Nephron (organoid): ENCODE measurements at regions not wholly inside any gene's neighbourhood (a gene's known extent, or its start where the extent isn't known, plus 50 kb on each side); places are given as distances from the start of the nearest gene placed in this dataset.
A peak's percentile ranks its signal among the peaks of the same experiment; 100 is the strongest.

Source experiments
- H3K27ac Mint-ChIP-seq, 3 experiments: 2 replicates each; pipeline ENCODE4 v1.8.0; 2020; ENCODE audit warnings: mixed read lengths in 3 of 3, mild to moderate bottlenecking in 2 of 3, moderate library complexity in 1 of 3
- H3K27me3 Mint-ChIP-seq: 2 replicates; pipeline ENCODE4 v1.8.0; 2021; ENCODE audit warnings: low read depth, mild to moderate bottlenecking, moderate library complexity, mixed read lengths
- H3K36me3 Mint-ChIP-seq: 2 replicates; pipeline ENCODE4 v1.8.0; 2020; ENCODE audit warnings: low read depth, mixed read lengths
- H3K4me1 Mint-ChIP-seq: 2 replicates; pipeline ENCODE4 v1.8.0; 2020; ENCODE audit warnings: mixed read lengths
- H3K4me3 Mint-ChIP-seq, 3 experiments: 2 replicates each; pipeline ENCODE4 v1.8.0; 2020; ENCODE audit warnings: mild to moderate bottlenecking in 3 of 3, mixed read lengths in 3 of 3, moderate library complexity in 2 of 3
- H3K9me3 Mint-ChIP-seq: 2 replicates; pipeline ENCODE4 v1.8.0; 2020; ENCODE audit warnings: mixed read lengths
- TF ChIP-seq, protein P1 (sequence below), 3 experiments: fragments of 200-600 bp; sonication (generic); IDR thresholded peaks; one replicate each; pipeline ENCODE4 v1.5.0; 2021; ENCODE audit warnings: antibody characterized with exemption in 3 of 3; ENCODE audit not compliant: unreplicated experiment in 3 of 3

DNA sequence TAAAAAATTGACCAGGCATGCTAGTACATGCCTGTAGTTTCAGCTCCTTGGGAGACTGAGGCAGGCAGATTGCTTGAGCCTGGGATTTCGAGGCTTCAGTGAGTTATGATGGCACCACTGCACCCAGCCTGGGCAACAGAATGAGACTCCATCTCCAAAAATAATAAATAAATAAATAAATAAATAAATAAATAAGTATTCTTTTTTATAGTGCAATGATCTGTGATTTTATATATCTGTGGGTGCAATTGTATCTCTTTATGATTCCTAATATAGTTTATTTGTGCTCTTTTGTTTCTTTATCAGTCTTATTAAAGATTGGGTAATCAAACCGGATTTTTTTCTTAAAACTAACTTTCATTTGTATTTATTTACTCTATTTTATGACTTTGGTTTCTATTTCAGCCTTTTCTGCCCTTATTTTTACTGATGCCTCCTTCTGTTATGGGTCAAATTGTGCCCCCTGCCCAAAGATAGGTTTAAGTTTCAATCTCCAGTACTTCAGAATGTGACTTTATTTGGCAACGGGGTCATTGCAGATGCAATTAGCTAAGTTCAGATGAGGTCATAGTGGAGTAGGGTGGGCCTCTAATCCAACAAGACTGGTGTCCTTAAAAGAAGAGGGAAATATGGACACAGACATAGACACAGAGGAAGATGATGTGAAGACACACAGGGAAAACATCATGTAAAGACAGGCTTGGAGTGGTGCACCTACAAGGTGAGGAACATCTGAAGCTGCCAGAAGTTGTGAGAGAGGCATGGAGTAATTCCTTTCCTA lies 74.9 kb upstream of the CDC42BPA start:
- H3K4me1 Mint-ChIP-seq, result peaks cover 5% of the 10 kb centered on the region
- no peaks in the 10 kb centered on the region for H3K9me3 Mint-ChIP-seq
- TF ChIP-seq, protein P1, sequence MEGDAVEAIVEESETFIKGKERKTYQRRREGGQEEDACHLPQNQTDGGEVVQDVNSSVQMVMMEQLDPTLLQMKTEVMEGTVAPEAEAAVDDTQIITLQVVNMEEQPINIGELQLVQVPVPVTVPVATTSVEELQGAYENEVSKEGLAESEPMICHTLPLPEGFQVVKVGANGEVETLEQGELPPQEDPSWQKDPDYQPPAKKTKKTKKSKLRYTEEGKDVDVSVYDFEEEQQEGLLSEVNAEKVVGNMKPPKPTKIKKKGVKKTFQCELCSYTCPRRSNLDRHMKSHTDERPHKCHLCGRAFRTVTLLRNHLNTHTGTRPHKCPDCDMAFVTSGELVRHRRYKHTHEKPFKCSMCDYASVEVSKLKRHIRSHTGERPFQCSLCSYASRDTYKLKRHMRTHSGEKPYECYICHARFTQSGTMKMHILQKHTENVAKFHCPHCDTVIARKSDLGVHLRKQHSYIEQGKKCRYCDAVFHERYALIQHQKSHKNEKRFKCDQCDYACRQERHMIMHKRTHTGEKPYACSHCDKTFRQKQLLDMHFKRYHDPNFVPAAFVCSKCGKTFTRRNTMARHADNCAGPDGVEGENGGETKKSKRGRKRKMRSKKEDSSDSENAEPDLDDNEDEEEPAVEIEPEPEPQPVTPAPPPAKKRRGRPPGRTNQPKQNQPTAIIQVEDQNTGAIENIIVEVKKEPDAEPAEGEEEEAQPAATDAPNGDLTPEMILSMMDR (IDR thresholded peaks at IDR 0.05; ENCODE audit: unreplicated experiment in 3 of 3), result no peak
- no peak overlapping the region for H3K4me3 Mint-ChIP-seq
- H3K27ac Mint-ChIP-seq, result no peak overlapping the region
- H3K27me3 Mint-ChIP-seq, result no peaks in the 10 kb centered on the region
- H3K36me3 Mint-ChIP-seq, result no peaks in the 10 kb centered on the region

DNA sequence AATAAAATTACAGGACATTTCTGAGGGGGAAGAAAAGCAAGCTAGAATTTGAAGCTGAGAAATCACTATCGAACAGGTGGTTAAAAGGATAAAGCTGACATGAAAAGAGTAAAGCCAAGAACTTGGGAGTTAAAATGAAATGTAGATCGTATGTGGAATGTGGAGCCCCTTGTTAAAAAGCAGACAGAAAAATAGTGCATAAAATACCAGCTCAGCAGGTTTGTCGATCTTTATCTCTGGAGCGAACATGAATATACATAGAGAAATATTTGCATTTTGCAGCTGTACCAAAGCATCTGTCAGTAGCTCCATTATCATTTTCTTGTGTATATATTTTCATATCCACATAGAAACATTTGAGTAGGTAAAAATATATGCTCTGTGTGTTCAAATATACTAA lies 73.6 kb upstream of the CDC42BPA start:
- H3K4me3 Mint-ChIP-seq, result no peak overlapping the region
- peaks cover 2% of the 10 kb centered on the region for H3K9me3 Mint-ChIP-seq
- TF ChIP-seq, protein P1 (IDR thresholded peaks at IDR 0.05; ENCODE audit: unreplicated experiment in 3 of 3), result no peak
- peaks cover 5% of the 10 kb centered on the region for H3K4me1 Mint-ChIP-seq
- H3K27ac Mint-ChIP-seq, result peak overlapping the region in 1 of 3 experiments; percentile 9
- no peaks in the 10 kb centered on the region for H3K36me3 Mint-ChIP-seq
- H3K27me3 Mint-ChIP-seq, result no peaks in the 10 kb centered on the region

DNA sequence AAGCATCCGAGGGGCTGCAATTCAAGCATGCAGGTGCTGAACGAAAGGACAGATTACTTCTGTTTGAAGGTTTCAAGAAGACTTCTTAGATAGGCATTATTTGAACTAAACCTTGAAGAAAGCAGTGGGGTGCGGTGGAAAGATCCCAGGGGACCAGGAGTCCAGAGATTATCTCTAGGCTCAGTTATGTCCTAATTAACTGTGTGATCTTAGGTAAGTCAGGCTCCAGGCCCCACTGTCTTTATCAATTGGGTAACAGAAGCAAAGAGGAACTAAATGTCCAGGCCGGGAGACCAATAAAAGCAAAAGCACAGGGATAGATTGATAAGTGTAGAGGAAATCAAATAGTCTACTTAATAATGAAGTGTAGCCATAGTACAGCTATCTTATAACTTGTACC lies 72.9 kb upstream of the CDC42BPA start:
- Mint-ChIP-seq H3K27me3 (no peaks in the 10 kb centered on the region), H3K4me1 (peaks cover 5% of the 10 kb centered on the region), H3K27ac (no peak overlapping the region), H3K9me3 (peaks cover 2% of the 10 kb centered on the region), H3K4me3 (no peak overlapping the region), H3K36me3 (no peaks in the 10 kb centered on the region)
- TF ChIP-seq, protein P1 (IDR thresholded peaks at IDR 0.05; ENCODE audit: unreplicated experiment in 3 of 3), result no peak

DNA sequence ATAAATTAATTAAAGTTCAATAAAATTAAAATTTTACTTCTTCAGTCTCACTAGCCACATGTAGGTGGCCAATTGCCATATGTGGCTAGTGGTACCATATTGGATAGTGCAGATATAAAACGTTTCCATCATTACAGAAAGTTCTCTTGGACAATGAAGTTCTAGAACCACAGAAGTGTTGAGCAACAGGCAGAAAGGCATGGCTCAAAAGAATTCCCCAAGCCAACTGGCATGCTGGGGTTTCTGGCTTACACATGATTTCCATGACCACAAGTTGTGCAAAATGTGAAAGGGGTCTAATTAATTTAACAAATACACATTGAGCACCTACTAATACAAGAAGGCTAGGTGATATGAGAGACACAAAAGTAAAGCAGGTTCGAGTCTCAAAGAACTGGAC lies 72.2 kb upstream of the CDC42BPA start:
- Mint-ChIP-seq H3K27ac (no peak overlapping the region), H3K4me3 (no peak overlapping the region)

DNA sequence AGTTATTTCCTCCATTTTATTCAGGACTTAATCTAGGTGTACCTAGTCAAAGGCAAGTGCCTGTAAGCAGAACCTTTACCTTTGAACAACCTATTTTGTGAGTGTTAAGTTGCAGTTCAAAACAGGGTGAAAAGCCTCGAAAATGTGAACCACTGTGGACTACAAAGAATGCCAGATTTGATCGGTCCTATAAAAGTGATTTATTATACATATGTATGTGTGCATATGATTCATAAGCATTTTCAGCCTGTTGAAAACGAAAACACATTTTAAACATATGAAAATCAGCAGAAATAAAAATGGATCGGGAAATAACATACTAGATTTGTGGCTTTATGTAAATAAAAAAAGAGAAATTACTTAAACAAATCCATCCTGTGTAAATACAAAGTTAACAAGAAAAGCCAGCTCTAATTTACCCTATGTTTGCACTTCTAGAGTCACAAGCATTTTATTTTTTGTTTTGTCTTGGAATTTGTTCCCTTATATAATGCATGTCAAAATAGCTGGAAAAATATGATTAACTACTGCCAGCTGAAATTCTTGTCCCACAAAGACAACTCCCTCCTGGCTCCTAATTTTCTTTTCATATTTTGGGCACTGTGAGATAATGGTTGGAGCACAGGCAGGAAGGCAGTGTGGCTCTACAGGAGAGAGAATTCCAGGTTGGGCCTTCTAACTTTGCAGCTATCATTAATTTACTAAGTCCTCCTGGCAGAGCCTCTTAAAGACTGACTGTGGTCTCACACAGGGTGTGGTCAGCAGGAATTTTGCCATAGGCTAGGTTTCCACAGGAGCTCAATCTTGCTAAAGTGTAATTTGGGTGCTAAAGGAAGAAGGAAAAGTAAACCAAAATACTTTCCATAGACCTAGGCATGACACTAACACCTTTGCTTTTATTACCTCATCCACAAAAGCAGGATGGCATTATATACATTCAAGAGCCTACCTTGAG lies 70.2 kb upstream of the CDC42BPA start:
- Mint-ChIP-seq H3K4me1 (peaks cover 5% of the 10 kb centered on the region), H3K27ac (peak overlapping the region in 1 of 3 experiments; percentile 32), H3K36me3 (peaks cover 3% of the 10 kb centered on the region), H3K27me3 (no peaks in the 10 kb centered on the region), H3K4me3 (no peak overlapping the region), H3K9me3 (peaks cover 14% of the 10 kb centered on the region)
- TF ChIP-seq, protein P1 (IDR thresholded peaks at IDR 0.05; ENCODE audit: unreplicated experiment in 3 of 3), result no peak

More for the DNA sequence above, 72.2 kb upstream of the CDC42BPA start:
- no peaks in the 10 kb centered on the region for H3K36me3 Mint-ChIP-seq
- H3K4me1 Mint-ChIP-seq, result peaks cover 5% of the 10 kb centered on the region
- TF ChIP-seq, protein P1 (IDR thresholded peaks at IDR 0.05; ENCODE audit: unreplicated experiment in 3 of 3), result no peak
- peaks cover 2% of the 10 kb centered on the region for H3K9me3 Mint-ChIP-seq
- H3K27me3 Mint-ChIP-seq, result no peaks in the 10 kb centered on the region
